Suppressor macrophage (primary cell): ENCODE measurements at regions not wholly inside any gene's neighbourhood (a gene's known extent, or its start where the extent isn't known, plus 50 kb on each side); places are given as distances from the start of the nearest gene placed in this dataset.

Experiments used
- DNase-seq, 4 experiments: peaks; one replicate each; pipeline ENCODE4 v3.0.0-alpha.2; 2020 to 2022

- DNase-seq: no peak
These were observed 368.7 kb upstream of the PRICKLE1 start for GRCh38 chr12:42958291-42958674.

GRCh38 chr12:42957561-42958290, 368.2 kb upstream of the PRICKLE1 start:
- DNase-seq: no peak

DNA sequence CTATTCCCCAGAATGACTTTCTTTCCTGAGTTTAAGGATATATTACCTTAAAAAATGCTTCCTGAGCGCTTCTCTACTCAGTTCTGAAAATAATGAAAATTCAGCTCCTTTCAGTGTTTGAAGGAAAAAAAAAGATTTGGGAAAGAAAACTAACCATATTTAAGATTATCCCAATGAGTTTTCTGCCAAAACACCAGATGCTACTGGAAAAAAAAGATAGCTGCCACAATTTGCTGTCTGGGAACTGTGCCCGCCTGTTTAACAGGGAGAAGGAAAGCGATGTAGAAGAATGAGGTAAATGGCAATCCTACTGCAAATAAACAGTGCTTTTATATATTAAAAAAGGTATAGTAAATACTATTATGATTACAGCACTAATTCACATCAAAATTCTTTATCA, 367.6 kb upstream of the PRICKLE1 start:
- DNase-seq: no peak

DNA sequence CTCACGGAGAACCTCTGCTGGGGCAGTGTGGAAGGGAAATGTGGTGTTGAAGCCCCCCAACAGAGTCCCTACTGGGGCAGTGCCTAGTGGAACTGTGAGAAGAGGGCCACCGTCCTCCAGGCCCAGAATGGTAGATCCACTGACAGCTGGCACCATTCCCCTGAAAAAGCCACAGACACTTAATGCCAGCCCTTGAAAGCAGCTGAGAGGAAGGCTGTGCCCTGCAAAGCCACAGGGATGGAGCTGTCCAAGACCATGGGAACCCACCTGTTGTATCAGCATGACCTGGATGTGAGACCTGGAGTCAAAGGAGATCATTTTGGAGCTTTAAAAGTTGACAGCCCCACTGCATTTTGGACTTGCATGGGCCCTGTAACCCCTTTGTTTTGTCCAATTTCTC, 363.5 kb upstream of the PRICKLE1 start:
- no peak for DNase-seq

- no peak for DNase-seq
These were observed 357.4 kb upstream of the PRICKLE1 start for GRCh38 chr12:42946871-42947381.

DNA sequence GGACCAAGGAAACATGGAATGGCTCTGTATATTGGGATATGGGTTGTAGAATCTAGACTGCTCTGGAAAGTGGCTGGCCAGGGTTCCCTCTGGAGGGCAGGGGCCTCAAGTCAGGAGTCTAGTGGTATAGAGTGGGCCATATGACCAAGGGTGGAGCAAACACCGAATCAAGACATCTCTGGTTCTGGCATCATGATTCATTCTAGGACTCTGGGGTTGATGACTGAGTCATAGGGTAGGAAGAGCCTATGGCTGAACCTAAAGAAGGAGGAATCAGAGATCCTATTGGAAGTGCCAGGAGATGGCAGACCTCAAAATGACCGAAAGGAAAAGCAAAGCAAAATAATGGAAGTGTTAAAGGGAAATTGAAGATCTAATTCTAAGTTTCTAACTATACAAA, 356.4 kb upstream of the PRICKLE1 start:
- DNase-seq: no peak

- DNase-seq: no peak
These were observed 355.0 kb upstream of the PRICKLE1 start for GRCh38 chr12:42944516-42944915.

DNA sequence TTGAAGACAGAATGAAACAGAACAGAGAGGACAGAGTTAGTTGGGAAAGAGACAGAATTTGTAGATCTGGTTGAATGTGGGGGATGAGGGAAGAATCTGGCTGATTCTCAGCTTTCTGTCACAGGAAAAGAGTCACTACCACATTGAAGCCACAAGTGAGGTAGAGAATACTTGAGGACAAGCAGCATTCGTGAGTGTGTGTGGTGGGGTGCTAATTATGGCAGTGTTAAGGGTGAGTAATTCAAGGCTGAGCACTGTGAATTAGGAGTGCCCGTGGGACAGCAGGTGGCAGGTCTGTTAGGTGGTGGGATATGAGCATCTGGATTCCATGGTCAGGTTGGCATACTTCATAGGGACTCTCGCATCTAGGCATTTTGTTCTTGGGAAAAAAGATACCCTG, 347.4 kb upstream of the PRICKLE1 start:
- DNase-seq: no peak

- no peak for DNase-seq
These were observed 346.7 kb upstream of the PRICKLE1 start for GRCh38 chr12:42936260-42936659.

DNA sequence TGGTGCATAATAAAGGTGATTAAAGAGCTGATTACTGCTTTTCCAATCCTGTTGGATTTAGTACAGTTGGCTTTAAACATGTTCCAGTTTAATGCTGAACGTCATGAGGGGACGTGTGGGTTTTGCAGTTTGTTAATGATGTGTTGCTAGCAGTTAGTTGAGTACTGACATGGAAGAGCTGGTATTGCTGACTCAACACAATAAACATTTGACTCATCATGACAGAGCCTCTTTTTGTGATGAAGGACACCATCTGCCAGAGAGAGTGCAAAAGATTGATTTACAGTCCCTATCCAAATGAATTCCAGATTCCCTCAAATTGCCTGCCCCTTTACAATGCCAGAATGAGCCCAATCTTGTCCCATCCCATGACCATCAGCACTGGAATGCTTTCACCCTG, 346.2 kb upstream of the PRICKLE1 start:
- no peak for DNase-seq

GRCh38 chr12:42935090-42935489, 345.5 kb upstream of the PRICKLE1 start:
- no peak for DNase-seq

DNA sequence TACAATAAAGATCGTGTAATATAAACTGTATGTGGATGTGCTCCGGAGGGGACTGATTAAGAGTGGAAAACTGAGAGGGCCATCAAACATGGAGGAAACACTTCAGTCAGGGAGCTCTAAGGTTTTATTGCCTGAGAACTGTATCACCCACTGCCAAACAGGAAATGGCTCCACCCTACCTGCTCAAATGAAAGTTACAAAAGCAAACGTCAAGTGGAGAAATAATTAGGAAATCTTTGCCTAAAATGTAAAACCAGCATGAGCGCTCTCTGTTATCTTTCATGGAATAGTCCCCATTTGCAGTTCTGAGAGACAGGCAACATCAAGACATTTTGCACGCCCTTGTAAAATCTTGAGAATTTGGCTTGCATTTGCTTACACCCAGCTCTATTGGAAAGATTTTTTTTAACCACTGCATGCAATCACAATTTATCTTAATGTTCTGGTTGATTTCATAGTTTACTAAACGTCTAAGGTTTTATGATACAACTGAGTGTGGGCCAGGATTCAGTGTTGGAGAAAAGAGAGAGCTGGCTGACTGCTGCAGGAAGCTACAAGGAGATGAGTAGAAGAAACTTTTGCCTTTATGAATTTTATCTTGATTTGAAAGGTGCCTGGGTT, 344.0 kb upstream of the PRICKLE1 start:
- DNase-seq: no peak

DNA sequence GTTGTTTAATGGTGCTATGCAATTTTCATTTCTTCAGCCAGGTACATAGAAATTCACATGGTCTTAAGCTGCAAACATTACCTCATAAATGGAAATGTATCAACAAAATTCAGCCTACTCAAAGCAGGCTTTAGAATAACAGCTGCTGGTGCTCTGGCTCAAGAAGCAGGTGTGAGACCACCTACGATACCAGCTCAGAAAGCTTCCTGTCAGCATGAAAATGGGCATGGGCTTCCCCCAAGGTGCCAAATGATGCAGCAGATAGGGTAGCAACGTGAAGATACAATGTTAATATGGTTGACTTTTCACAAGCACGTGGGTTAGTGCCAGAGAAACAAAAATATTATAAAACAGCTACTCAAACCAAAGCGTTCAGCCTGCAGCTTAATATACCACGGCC, 343.4 kb upstream of the PRICKLE1 start:
- no peak for DNase-seq

GRCh38 chr12:42926232-42926631, 336.7 kb upstream of the PRICKLE1 start:
- DNase-seq: no peak

GRCh38 chr12:42924482-42924881, 334.9 kb upstream of the PRICKLE1 start:
- DNase-seq: no peak

DNA sequence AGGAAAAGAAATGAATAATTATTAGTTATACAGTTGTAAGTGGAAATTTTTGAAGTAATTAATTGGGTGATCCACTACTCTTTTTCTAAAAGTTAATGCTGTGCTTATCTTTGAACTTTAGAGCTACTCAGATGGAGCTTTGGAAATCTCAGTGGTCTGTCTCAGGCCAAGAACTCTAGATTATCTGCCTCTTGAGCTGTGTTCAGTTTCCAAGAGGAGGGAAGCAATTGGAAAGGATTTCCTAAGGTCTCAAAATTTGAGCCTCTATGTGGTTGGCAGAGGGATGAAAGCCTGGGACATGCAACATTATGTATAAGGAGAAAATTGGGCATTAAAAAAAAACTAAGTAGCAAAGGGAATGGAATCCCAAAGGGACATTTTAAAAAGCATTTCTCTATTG, 334.0 kb upstream of the PRICKLE1 start:
- DNase-seq: no peak

GRCh38 chr12:42923156-42923555, 333.6 kb upstream of the PRICKLE1 start:
- DNase-seq: no peak

GRCh38 chr12:42922505-42922850, 332.9 kb upstream of the PRICKLE1 start:
- DNase-seq: no peak

- DNase-seq: no peak
These were observed 332.4 kb upstream of the PRICKLE1 start for GRCh38 chr12:42921741-42922504.

GRCh38 chr12:42919691-42920090, 330.1 kb upstream of the PRICKLE1 start:
- DNase-seq: no peak

DNA sequence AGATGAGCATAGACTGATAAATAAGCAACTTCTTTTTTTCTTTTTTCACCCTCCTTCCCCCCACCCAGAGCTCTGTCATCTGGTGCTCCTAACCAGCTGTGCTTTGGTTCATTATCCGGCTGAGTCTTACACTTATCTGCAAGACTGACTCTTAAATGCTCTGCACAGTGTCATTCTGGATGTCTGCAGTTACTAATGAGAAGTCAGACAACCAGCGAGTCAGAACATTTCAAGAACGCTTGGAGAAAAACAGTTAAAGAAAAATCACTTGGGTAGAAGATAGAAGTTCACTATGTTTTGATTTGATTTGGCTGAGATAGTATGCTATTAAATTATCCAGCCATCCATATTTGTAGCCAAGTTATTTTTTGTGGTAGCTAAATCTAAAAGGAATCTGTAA, 328.9 kb upstream of the PRICKLE1 start:
- no peak for DNase-seq

- no peak for DNase-seq
These were observed 326.6 kb upstream of the PRICKLE1 start for GRCh38 chr12:42916143-42916542.

- DNase-seq: no peak
These were observed 325.9 kb upstream of the PRICKLE1 start for GRCh38 chr12:42915426-42915825.

DNA sequence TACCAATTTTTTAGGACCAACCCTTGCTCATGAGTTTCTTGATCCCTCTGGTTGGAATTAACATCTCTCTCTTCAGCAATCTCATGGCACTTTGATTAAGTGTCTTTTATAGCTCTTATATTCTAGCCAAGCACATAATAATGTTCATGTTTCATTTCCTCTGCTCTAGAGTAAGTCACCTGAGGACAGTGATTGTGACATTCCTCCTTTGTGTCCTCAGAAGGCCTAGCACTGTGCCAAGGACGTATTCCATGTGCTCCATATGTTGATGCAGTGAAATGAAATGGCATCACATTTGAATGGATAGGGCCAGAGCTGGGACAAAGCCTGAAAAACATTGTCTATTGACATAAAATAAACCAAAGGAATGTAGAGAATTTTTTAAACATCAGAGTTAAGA, 322.8 kb upstream of the PRICKLE1 start:
- DNase-seq: no peak
